T1000 (cell line): ENCODE measurements at regions not wholly inside any gene's neighbourhood (a gene's known extent, or its start where the extent isn't known, plus 50 kb on each side); places are given as distances from the start of the nearest gene placed in this dataset.
"Not testable (repeated sequence)": the region's sequence is repeated elsewhere in the genome, so short reads cannot be mapped to it uniquely, and the experiment has no call there.

ENCODE experiments used
- DNase-seq: peaks from one replicate; lab custom pipeline; 2025; ENCODE audit warnings: mixed read lengths; lab: John Stamatoyannopoulos, UW

DNA sequence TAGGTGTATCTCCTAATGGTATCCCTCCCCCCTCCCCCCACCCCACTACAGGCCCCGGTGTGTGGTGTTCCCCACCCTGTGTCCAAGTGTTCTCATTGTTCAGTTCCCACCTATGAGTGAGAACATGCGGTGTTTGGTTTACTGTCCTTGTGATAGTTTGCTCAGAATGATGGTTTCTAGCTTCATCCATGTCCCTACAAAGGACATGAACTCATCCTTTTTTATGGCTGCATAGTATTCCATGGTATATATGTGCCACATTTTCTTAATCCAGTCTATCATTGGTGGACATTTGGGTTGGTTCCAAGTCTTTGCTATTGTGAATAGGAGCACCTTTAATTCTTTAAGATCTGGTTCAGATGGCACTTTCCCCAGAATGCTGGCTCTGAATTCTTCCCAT lies 58.5 kb upstream of the PTGFRN start:
- DNase-seq: not testable (repeated sequence)

- DNase-seq: no peak
These were observed 57.9 kb upstream of the PTGFRN start for GRCh38 chr1:116851846-116852245.

DNA sequence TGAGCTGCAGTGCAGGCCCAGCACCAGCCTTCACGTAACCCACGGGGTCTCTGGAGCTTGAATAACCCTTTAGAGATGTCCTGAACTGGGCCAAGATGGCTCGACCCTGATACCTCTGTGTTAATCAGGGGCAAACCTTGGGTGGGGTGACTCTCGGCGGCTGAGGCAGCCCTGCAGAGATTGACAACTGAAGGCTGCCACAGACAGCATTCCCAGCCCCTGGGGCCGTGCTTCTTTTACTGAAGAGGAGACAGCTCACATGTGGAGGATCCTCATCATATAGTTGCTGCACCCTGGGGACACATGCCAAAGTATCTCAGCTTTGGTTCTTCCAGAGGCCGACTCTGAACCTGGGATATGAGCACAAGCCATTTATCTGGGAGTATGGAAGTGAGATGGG lies 57.3 kb upstream of the PTGFRN start:
- DNase-seq: no peak

DNA sequence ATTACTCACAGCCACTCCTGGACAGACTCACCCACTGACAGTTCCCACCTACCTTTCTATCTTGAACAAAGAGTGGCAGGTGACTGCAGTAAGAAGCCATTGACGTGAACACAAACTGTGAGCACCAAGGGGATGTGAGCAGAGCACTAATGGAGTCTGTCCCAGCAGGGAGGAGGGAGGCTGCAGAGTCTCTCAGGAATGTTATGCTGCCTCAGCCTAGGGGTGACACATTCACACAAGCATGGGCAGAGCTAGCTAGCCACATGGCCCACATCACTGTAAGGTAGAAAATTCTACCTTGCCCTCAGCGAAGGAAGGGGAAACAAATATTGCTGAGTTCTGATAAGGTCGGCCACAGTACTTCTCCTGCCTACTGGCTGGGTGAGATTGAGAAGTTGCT lies 56.8 kb upstream of the PTGFRN start:
- DNase-seq: no peak

DNA sequence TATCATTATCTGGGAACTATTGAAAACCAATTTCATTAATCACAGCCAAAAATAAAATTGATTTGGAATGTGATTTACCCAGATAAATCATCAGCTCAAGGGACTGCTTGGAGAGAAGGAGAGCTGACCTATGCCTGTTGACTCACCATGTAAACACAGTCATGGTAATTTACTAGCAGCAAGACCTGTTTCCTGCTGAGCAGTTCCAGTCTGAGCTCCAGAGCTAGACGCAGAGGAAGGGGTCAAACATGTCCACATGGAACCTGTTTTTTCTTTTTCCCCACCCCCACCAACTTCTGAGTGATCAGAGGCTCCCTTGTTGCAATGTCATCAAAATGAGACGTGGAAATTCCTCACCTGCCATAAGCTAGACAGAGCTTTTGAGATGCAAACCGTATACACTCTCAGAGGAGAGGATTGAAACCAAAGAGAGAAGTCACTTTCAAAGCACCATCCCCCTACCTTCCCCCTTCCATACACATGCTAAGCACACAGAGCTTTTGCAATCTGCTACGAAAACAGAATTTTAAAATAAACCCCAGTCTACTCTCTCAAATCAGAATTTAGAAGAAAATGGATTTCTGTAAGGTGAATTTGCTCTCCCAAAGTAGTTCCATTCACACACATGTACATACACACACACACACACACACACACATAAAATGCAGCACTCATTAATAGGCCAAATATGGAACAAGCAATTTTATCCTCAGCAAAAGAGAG lies 55.9 kb upstream of the PTGFRN start:
- DNase-seq: peak; percentile 15

DNA sequence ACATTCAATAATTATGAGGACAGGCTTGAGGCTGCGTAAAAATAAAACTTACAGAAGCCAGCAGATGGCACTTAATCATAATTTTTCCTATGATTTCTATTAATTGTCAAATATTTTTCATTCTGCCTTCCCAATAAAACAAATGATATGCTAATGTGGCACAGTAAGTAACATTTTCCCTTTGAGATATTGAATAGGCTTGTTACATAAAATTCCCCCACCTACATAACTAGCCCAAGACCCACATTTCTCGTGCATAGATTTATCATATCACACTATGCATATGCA lies 55.4 kb upstream of the PTGFRN start:
- no peak for DNase-seq

GRCh38 chr1:116854716-116855115 lies 55.0 kb upstream of the PTGFRN start:
- no peak for DNase-seq

GRCh38 chr1:116855191-116855619 lies 54.5 kb upstream of the PTGFRN start:
- DNase-seq: no peak

GRCh38 chr1:116855773-116856201 lies 53.9 kb upstream of the PTGFRN start:
- no peak for DNase-seq

- no peak for DNase-seq
These were observed 53.4 kb upstream of the PTGFRN start for GRCh38 chr1:116856312-116856711.

DNA sequence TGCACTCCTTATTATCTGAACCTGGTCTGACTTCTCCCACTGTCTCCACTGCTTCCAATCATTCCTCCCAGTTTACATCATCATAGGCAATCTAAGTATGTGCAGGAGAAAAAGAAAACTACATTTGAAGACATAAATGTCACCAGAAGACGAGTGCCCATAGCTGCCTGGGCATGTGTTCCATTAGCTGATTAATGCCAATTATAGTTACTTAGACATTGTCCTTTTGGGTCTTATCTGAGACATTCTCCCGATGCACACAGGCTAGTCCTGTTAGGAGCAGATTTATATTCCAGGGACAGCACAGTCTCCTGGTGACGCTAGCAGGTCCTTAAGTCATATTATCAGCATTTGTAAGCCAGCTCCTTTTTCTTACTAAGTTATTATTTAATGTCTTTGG lies 52.6 kb upstream of the PTGFRN start:
- DNase-seq: no peak
